ENCODE measurements at regions not wholly inside any gene's neighbourhood (a gene's known extent, or its start where the extent isn't known, plus 50 kb on each side); places are given as distances from the start of the nearest gene placed in this dataset.

GRCh38 chr16:85316321-85316919, 204.1 kb upstream of the CIBAR2 start:
- H3K36me3 ChIP-seq, result no peaks in the 10 kb centered on the region
- TF ChIP-seq CTCF (IDR thresholded peaks at IDR 0.05), result peak; percentile 42 to 81
- no peak for TF ChIP-seq POLR2A (IDR thresholded peaks at IDR 0.05)
- no peak for TF ChIP-seq EP300 (IDR thresholded peaks at IDR 0.05)
- no peaks in the 10 kb centered on the region for H3K9me3 ChIP-seq
- H3K27ac ChIP-seq, result no peak overlapping the region
- H3K4me1 ChIP-seq, result peaks cover 53% of the 10 kb centered on the region
- WGBS, result 57% methylated on average over 13 of the region's 19 CpGs
- no peak for DNase-seq (ENCODE audit: low spot score in 2 of 2)
- H3K27me3 ChIP-seq, result no peaks in the 10 kb centered on the region
- H3K4me3 ChIP-seq, result no peak overlapping the region

- H3K9me3 ChIP-seq, result no peaks in the 10 kb centered on the region
- WGBS, result 80% methylated on average over 2 of the region's 9 CpGs
- DNase-seq (ENCODE audit: low spot score in 2 of 2), result no peak
- H3K27ac ChIP-seq, result no peak overlapping the region
- no peak overlapping the region for H3K4me3 ChIP-seq
- H3K27me3 ChIP-seq, result no peaks in the 10 kb centered on the region
- peaks cover 56% of the 10 kb centered on the region for H3K4me1 ChIP-seq
- no peaks in the 10 kb centered on the region for H3K36me3 ChIP-seq
- TF ChIP-seq EP300 (IDR thresholded peaks at IDR 0.05), result no peak
- no peak for TF ChIP-seq POLR2A (IDR thresholded peaks at IDR 0.05)
- no peak for TF ChIP-seq POLR2AphosphoS5 (IDR thresholded peaks at IDR 0.05)
- TF ChIP-seq CTCF (IDR thresholded peaks at IDR 0.05), result no peak
These were observed 204.7 kb upstream of the CIBAR2 start for GRCh38 chr16:85316944-85317343.

- no peak for DNase-seq (ENCODE audit: low spot score in 2 of 2)
- WGBS, result 84% methylated on average over 12 of the region's 12 CpGs
- Histone ChIP-seq H3K4me1 (peaks cover 56% of the 10 kb centered on the region), H3K27ac (no peak overlapping the region), H3K36me3 (no peaks in the 10 kb centered on the region), H3K4me3 (no peak overlapping the region), H3K9me3 (no peaks in the 10 kb centered on the region), H3K27me3 (no peaks in the 10 kb centered on the region)
- TF ChIP-seq POLR2AphosphoS5 (IDR thresholded peaks at IDR 0.05), result no peak
- no peak for TF ChIP-seq POLR2A (IDR thresholded peaks at IDR 0.05)
- TF ChIP-seq EP300 (IDR thresholded peaks at IDR 0.05), result no peak
- TF ChIP-seq CTCF (IDR thresholded peaks at IDR 0.05), result no peak
These were observed 205.4 kb upstream of the CIBAR2 start for GRCh38 chr16:85317704-85318103.

- Histone ChIP-seq H3K4me1 (peaks cover 48% of the 10 kb centered on the region), H3K27me3 (no peaks in the 10 kb centered on the region), H3K9me3 (no peaks in the 10 kb centered on the region), H3K27ac (peak overlapping the region; percentile 70), H3K36me3 (no peaks in the 10 kb centered on the region), H3K4me3 (no peak overlapping the region)
- DNase-seq (ENCODE audit: low spot score in 2 of 2), result no peak
- TF ChIP-seq CTCF (IDR thresholded peaks at IDR 0.05), result no peak
- no peak for TF ChIP-seq POLR2AphosphoS5 (IDR thresholded peaks at IDR 0.05)
- TF ChIP-seq POLR2A (IDR thresholded peaks at IDR 0.05), result no peak
- no peak for TF ChIP-seq EP300 (IDR thresholded peaks at IDR 0.05)
- WGBS, result 85% methylated on average over 15 of the region's 24 CpGs
These were observed 207.1 kb upstream of the CIBAR2 start for GRCh38 chr16:85319208-85319983.

GRCh38 chr16:85319984-85320440, 207.7 kb upstream of the CIBAR2 start:
- DNase-seq (ENCODE audit: low spot score in 2 of 2), result no peak
- 90% methylated on average over 13 of the region's 19 CpGs for WGBS
- peak overlapping the region; percentile 70 for H3K27ac ChIP-seq

More at GRCh38 chr16:85319984-85320440, 207.7 kb upstream of the CIBAR2 start:
- H3K27me3 ChIP-seq, result no peaks in the 10 kb centered on the region
- peaks cover 42% of the 10 kb centered on the region for H3K4me1 ChIP-seq
- no peak for TF ChIP-seq POLR2A (IDR thresholded peaks at IDR 0.05)
- TF ChIP-seq EP300 (IDR thresholded peaks at IDR 0.05), result no peak
- TF ChIP-seq CTCF (IDR thresholded peaks at IDR 0.05), result no peak
- H3K36me3 ChIP-seq, result no peaks in the 10 kb centered on the region
- no peaks in the 10 kb centered on the region for H3K9me3 ChIP-seq
- no peak overlapping the region for H3K4me3 ChIP-seq
